Astrocyte of the cerebellum (primary cell): ENCODE measurements at regions not wholly inside any gene's neighbourhood (a gene's known extent, or its start where the extent isn't known, plus 50 kb on each side); places are given as distances from the start of the nearest gene placed in this dataset.
"Not testable (repeated sequence)": the region's sequence is repeated elsewhere in the genome, so short reads cannot be mapped to it uniquely, and the experiment has no call there.

Source experiments
- DNase-seq: peaks from one replicate; pipeline ENCODE4 v3.0.0-alpha.2; 2011; ENCODE audit warnings: low read depth
- H3K4me3 ChIP-seq: 2 replicates; pipeline ENCODE4 v1.5.1; 2011; ENCODE audit warnings: mild to moderate bottlenecking, low read depth, low read length, moderate library complexity
- in situ Hi-C: cut with HindIII; loops from 2 replicates; pipeline ENCODE4 v1.10.0; 2017; ENCODE audit warnings: low sequenced_read_pairs
- TF ChIP-seq, protein P1 (sequence below): IDR thresholded peaks from 2 replicates; pipeline ENCODE4 v1.5.1; 2012; ENCODE audit warnings: low read length, low read depth, moderate library complexity, mild to moderate bottlenecking; ENCODE audit errors: missing control alignments

- H3K4me3 ChIP-seq = no peak overlapping the region
- no peak for DNase-seq
- in situ Hi-C loops = no loop called here
- TF ChIP-seq, protein P1, sequence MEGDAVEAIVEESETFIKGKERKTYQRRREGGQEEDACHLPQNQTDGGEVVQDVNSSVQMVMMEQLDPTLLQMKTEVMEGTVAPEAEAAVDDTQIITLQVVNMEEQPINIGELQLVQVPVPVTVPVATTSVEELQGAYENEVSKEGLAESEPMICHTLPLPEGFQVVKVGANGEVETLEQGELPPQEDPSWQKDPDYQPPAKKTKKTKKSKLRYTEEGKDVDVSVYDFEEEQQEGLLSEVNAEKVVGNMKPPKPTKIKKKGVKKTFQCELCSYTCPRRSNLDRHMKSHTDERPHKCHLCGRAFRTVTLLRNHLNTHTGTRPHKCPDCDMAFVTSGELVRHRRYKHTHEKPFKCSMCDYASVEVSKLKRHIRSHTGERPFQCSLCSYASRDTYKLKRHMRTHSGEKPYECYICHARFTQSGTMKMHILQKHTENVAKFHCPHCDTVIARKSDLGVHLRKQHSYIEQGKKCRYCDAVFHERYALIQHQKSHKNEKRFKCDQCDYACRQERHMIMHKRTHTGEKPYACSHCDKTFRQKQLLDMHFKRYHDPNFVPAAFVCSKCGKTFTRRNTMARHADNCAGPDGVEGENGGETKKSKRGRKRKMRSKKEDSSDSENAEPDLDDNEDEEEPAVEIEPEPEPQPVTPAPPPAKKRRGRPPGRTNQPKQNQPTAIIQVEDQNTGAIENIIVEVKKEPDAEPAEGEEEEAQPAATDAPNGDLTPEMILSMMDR = no peak
Measured at GRCh38 chr17:53630115-53630514, 192.6 kb upstream of the KIF2B start.

DNA sequence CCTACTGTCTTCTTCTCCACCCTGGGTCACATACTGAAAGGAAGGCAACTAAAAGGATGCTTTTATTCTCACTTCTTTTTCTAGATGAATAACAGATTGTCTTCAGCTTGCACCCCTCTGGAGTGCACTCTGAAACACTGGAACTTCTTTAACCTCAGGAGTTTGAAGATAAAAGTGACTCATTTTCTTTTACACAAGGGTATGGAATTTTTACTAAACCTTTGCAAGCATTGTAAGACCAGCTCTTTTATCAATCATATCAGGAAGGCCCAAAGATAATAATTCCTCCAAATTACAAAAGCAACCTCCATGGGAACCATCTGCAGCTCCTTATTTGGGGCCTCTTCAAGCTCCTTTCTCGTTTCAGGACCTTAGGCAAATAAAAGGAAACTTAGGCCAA is 193.5 kb upstream of the KIF2B start:
- TF ChIP-seq, protein P1 = no peak
- no peak for DNase-seq
- no peak overlapping the region for H3K4me3 ChIP-seq
- in situ Hi-C loops = no loop called here

GRCh38 chr17:53628011-53628410 is 194.7 kb upstream of the KIF2B start:
- DNase-seq = peak; percentile 38
- TF ChIP-seq, protein P1 = no peak
- no peak overlapping the region for H3K4me3 ChIP-seq
- in situ Hi-C loops = no loop called here

GRCh38 chr17:53627511-53627910 is 195.2 kb upstream of the KIF2B start:
- in situ Hi-C loops = no loop called here
- no peak overlapping the region for H3K4me3 ChIP-seq
- TF ChIP-seq, protein P1 = no peak
- DNase-seq = no peak

GRCh38 chr17:53626286-53626685 is 196.4 kb upstream of the KIF2B start:
- peak; percentile 65 for DNase-seq
- TF ChIP-seq, protein P1 = no peak
- in situ Hi-C loops = no loop called here
- no peak overlapping the region for H3K4me3 ChIP-seq

DNA sequence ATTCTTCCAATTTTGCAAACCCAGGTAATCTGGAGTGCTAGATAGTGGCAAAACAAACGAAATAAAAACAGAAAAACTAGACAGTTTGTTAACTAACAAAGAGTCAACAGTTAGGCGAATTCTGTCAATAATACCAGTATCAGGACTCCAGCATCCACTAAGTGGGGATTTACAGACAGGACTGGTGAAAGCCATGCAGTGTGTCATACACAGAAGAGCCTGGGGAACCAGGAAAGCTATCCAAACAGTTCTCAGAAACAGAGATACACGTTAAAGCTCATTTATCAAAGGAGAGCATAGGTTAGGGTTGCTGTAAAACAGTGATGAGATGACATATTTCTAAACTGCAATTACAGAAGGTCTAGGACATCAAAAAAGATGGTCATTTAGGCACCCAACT is 203.7 kb upstream of the KIF2B start:
- H3K4me3 ChIP-seq = no peak overlapping the region
- no peak for DNase-seq
- in situ Hi-C loops = no loop called here
- TF ChIP-seq, protein P1 = no peak

- H3K4me3 ChIP-seq, DNase-seq, in situ Hi-C loops: not testable (repeated sequence)
Measured at GRCh38 chr17:53608208-53608607, 214.5 kb upstream of the KIF2B start.
